22Rv1 (cell line): ENCODE measurements at regions not wholly inside any gene's neighbourhood (a gene's known extent, or its start where the extent isn't known, plus 50 kb on each side); places are given as distances from the start of the nearest gene placed in this dataset.

Source experiments
- ZFX ChIP-seq: fragments of 450-650 bp; IDR thresholded peaks from 2 replicates; pipeline ENCODE4 v1.6.1; 2017; ENCODE audit warnings: antibody characterized with exemption, borderline replicate concordance
- TF ChIP-seq, protein P1 (sequence below): fragments of 450-650 bp; IDR thresholded peaks from 2 replicates; pipeline ENCODE4 v1.5.1; 2017; ENCODE audit warnings: mild to moderate bottlenecking

DNA sequence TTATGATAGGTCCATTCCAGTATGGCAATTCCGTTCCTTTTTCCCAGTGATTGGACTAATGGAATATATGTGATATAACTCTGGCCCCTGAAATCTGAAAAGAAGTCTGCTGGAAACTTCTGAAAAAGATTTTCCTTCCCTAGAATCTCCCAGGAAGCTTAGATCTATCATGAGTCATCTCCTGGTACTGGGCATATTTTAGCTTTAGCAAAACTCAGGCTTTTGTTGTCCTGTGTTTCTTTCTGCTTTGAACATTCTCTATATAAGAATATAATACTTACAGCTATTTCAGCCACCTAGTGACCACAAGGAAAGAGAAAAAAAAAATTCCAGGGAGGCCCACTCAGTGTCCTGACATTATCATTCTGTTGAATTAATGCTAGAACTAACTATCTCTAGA, 597.2 kb upstream of the GRIA3 start:
- TF ChIP-seq, protein P1, sequence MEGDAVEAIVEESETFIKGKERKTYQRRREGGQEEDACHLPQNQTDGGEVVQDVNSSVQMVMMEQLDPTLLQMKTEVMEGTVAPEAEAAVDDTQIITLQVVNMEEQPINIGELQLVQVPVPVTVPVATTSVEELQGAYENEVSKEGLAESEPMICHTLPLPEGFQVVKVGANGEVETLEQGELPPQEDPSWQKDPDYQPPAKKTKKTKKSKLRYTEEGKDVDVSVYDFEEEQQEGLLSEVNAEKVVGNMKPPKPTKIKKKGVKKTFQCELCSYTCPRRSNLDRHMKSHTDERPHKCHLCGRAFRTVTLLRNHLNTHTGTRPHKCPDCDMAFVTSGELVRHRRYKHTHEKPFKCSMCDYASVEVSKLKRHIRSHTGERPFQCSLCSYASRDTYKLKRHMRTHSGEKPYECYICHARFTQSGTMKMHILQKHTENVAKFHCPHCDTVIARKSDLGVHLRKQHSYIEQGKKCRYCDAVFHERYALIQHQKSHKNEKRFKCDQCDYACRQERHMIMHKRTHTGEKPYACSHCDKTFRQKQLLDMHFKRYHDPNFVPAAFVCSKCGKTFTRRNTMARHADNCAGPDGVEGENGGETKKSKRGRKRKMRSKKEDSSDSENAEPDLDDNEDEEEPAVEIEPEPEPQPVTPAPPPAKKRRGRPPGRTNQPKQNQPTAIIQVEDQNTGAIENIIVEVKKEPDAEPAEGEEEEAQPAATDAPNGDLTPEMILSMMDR = no peak
- no peak for TF ChIP-seq ZFX
